ENCODE measurements at regions not wholly inside any gene's neighbourhood (a gene's known extent, or its start where the extent isn't known, plus 50 kb on each side); places are given as distances from the start of the nearest gene placed in this dataset.

DNA sequence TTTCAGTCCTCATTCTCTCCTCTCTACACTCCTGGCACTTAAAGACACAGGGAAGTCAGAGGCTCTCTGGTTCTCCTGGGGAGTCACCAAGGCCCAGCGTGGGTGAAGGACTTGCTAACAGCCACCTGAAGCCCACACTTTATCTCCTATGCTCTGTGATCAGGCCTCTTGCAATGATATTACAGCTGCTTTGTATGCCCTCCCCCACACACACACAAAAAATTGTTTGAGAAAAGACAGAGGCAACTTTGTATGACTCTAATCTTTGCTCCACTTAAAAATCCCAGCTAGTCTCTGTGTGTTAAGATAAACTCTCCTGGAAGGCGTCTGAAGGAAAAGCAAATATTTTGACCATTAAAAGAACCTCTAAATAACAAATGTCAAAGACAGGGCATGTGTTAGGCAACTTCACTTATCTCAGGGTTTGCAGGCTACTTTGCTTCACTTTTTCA, 507.2 kb downstream of the TNS3 start:
- TF ChIP-seq, protein P1, sequence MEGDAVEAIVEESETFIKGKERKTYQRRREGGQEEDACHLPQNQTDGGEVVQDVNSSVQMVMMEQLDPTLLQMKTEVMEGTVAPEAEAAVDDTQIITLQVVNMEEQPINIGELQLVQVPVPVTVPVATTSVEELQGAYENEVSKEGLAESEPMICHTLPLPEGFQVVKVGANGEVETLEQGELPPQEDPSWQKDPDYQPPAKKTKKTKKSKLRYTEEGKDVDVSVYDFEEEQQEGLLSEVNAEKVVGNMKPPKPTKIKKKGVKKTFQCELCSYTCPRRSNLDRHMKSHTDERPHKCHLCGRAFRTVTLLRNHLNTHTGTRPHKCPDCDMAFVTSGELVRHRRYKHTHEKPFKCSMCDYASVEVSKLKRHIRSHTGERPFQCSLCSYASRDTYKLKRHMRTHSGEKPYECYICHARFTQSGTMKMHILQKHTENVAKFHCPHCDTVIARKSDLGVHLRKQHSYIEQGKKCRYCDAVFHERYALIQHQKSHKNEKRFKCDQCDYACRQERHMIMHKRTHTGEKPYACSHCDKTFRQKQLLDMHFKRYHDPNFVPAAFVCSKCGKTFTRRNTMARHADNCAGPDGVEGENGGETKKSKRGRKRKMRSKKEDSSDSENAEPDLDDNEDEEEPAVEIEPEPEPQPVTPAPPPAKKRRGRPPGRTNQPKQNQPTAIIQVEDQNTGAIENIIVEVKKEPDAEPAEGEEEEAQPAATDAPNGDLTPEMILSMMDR (IDR thresholded peaks at IDR 0.05): no peak
- TF ChIP-seq POLR2A (IDR thresholded peaks at IDR 0.05): no peak

All from thyroid gland (tissue), 4 donors.